H1 (cell line): ENCODE measurements at regions not wholly inside any gene's neighbourhood (a gene's known extent, or its start where the extent isn't known, plus 50 kb on each side); places are given as distances from the start of the nearest gene placed in this dataset.

Experiments
- CTCF ChIA-PET: fragments of 300-600 bp; sonication (Branson Sonifier 250); formaldehyde crosslinking; loops from one replicate; lab custom pipeline; 2021; ENCODE audit not compliant: partially characterized antibody; lab: Charles Lee
- POLR2A ChIA-PET: fragments of 300-600 bp; sonication (Branson Sonifier 250); formaldehyde crosslinking; loops from one replicate; lab custom pipeline; 2021; ENCODE audit warnings: inconsistent platforms; ENCODE audit not compliant: partially characterized antibody; lab: Charles Lee
- DNase-seq, 2 experiments: peaks; one replicate each; pipeline versions ENCODE4 v3.0.0 to v3.0.0-alpha.2; 2010 to 2022; ENCODE audit warnings: low spot score in 2 of 2, low read depth in 1 of 2, mixed read lengths in 1 of 2
- FAIRE-seq: peaks from 2 replicates; lab custom pipeline; 2011; peaks lifted over from hg19 to GRCh38; lab: Jason Lieb, UNC
- H2AFZ ChIP-seq: 2 replicates; pipeline ENCODE4 v1.8.1; 2012; ENCODE audit warnings: low read length, inconsistent platforms
- H2AK5ac ChIP-seq: 2 replicates; pipeline ENCODE4 v1.6.1; 2013; ENCODE audit warnings: low read depth, low read length
- H2BK120ac ChIP-seq: replicated peaks from 2 replicates; pipeline ENCODE3; 2013; ENCODE audit warnings: low read depth, low read length, inconsistent platforms
- H2BK12ac ChIP-seq: 2 replicates; pipeline ENCODE4 v1.6.1; 2013; ENCODE audit warnings: low read depth, low read length
- H2BK15ac ChIP-seq: 2 replicates; pipeline ENCODE4 v1.6.1; 2013; ENCODE audit warnings: low read length
- H2BK20ac ChIP-seq: 2 replicates; pipeline ENCODE4 v1.6.1; 2013; ENCODE audit warnings: low read length
- H2BK5ac ChIP-seq: 2 replicates; pipeline ENCODE4 v1.6.1; 2013; ENCODE audit warnings: low read depth, low read length
- H3K14ac ChIP-seq: 2 replicates; pipeline ENCODE4 v1.6.1; 2013; ENCODE audit warnings: inconsistent platforms; ENCODE audit not compliant: insufficient read length
- H3K18ac ChIP-seq: 2 replicates; pipeline ENCODE4 v1.6.1; 2013; ENCODE audit warnings: low read length; ENCODE audit errors: extremely low read depth
- H3K23ac ChIP-seq: 2 replicates; pipeline ENCODE4 v1.6.1; 2013; ENCODE audit warnings: inconsistent platforms; ENCODE audit not compliant: insufficient read length
- H3K23me2 ChIP-seq: 2 replicates; pipeline ENCODE4 v1.6.1; 2013; ENCODE audit warnings: low read depth, low read length
- H3K27ac ChIP-seq: 2 replicates; pipeline ENCODE4 v1.6.1; 2011; ENCODE audit warnings: low read depth, low read length, inconsistent platforms
- H3K27me3 ChIP-seq, 4 experiments: replicated peaks in 1 of 4; 1 replicate in 1 of 4; 2 replicates in 3 of 4; pipeline versions ENCODE4 v1.6.1 to v1.8.1; 2011 to 2013; ENCODE audit warnings: low read length in 3 of 4, mild to moderate bottlenecking in 3 of 4, inconsistent platforms in 2 of 4, mixed read lengths in 2 of 4, moderate library complexity in 1 of 4; ENCODE audit not compliant: control insufficient read depth in 3 of 4, insufficient read depth in 3 of 4; ENCODE audit errors: extremely low read depth in 1 of 4
- H3K36me3 ChIP-seq, 4 experiments: 2 replicates each; pipeline versions ENCODE4 v1.6.1 to v1.8.1; 2011 to 2013; ENCODE audit warnings: mild to moderate bottlenecking in 4 of 4, low read length in 3 of 4, moderate library complexity in 2 of 4, control low read depth in 1 of 4, inconsistent platforms in 1 of 4; ENCODE audit not compliant: insufficient read depth in 4 of 4, control insufficient read depth in 2 of 4
- H3K4ac ChIP-seq: replicated peaks from 2 replicates; pipeline ENCODE3; 2013; ENCODE audit warnings: low read length, low read depth, mixed read lengths, inconsistent platforms; ENCODE audit not compliant: insufficient read length
- H3K4me1 ChIP-seq, 4 experiments: replicated peaks in 1 of 4; 1 replicate in 1 of 4; 2 replicates in 3 of 4; pipeline versions ENCODE4 v1.6.1 to v1.8.1; 2011 to 2013; ENCODE audit warnings: low read length in 3 of 4, inconsistent platforms in 2 of 4, mixed read lengths in 1 of 4; ENCODE audit not compliant: insufficient read depth in 4 of 4, control insufficient read depth in 3 of 4
- H3K4me2 ChIP-seq, 2 experiments: 2 replicates each; pipeline versions ENCODE4 v1.6.1 to v1.8.1; 2011 to 2013; ENCODE audit warnings: low read depth in 2 of 2, low read length in 2 of 2, control low read depth in 1 of 2, inconsistent platforms in 1 of 2, mild to moderate bottlenecking in 1 of 2; ENCODE audit not compliant: insufficient read depth in 1 of 2
- H3K4me3 ChIP-seq, 4 experiments: fragments of 200-600, 300-600 bp in 1 of 4; sonication (generic), shearing (Covaris generic), sonication (Bioruptor Twin) in 1 of 4; 2 replicates each; pipeline versions ENCODE4 v1.5.1 to v1.8.1; 2011 to 2016; ENCODE audit warnings: low read length in 4 of 4, low read depth in 3 of 4, control low read depth in 2 of 4, inconsistent platforms in 2 of 4, mild to moderate bottlenecking in 2 of 4, mixed read lengths in 1 of 4, moderate library complexity in 1 of 4; ENCODE audit not compliant: insufficient read depth in 2 of 4; ENCODE audit errors: extremely low read depth in 1 of 4
- H3K56ac ChIP-seq: replicated peaks from 2 replicates; pipeline ENCODE3; 2013; ENCODE audit warnings: low read depth, mild to moderate bottlenecking, mixed read lengths, low read length, inconsistent platforms; ENCODE audit not compliant: insufficient read length
- H3K79me1 ChIP-seq: 2 replicates; pipeline ENCODE4 v1.6.1; 2013; ENCODE audit warnings: low read depth, low read length, control low read depth
- H3K79me2 ChIP-seq, 2 experiments: 2 replicates each; pipeline versions ENCODE4 v1.6.1 to v1.8.1; 2012 to 2013; ENCODE audit warnings: low read length in 2 of 2, mild to moderate bottlenecking in 2 of 2, inconsistent platforms in 1 of 2; ENCODE audit not compliant: insufficient read depth in 2 of 2, control insufficient read depth in 1 of 2
- H3K9ac ChIP-seq, 4 experiments: replicated peaks in 1 of 4; 1 replicate in 1 of 4; 2 replicates in 3 of 4; pipeline versions ENCODE4 v1.6.1 to v1.8.1; 2011 to 2013; ENCODE audit warnings: low read depth in 3 of 4, low read length in 3 of 4, control low read depth in 2 of 4, mild to moderate bottlenecking in 2 of 4, moderate library complexity in 2 of 4, inconsistent platforms in 1 of 4; ENCODE audit errors: extremely low read depth in 1 of 4
- H3K9me3 ChIP-seq, 2 experiments: 2 replicates each; pipeline versions ENCODE4 v1.6.1 to v1.8.1; 2012 to 2013; ENCODE audit warnings: mild to moderate bottlenecking in 2 of 2, moderate library complexity in 2 of 2, control low read depth in 1 of 2, inconsistent platforms in 1 of 2, low read depth in 1 of 2, low read length in 1 of 2, mixed read lengths in 1 of 2; ENCODE audit not compliant: insufficient read depth in 2 of 2
- H4K20me1 ChIP-seq, 2 experiments: replicated peaks in 1 of 2; 2 replicates each; pipeline versions ENCODE3 to v1.8.1; 2011 to 2013; ENCODE audit warnings: inconsistent platforms in 2 of 2, low read length in 2 of 2, mild to moderate bottlenecking in 1 of 2; ENCODE audit not compliant: insufficient read depth in 2 of 2, control insufficient read depth in 1 of 2
- H4K5ac ChIP-seq: 2 replicates; pipeline ENCODE4 v1.6.1; 2013; ENCODE audit warnings: low read length, low read depth, mixed read lengths, inconsistent platforms; ENCODE audit not compliant: insufficient read length
- H4K8ac ChIP-seq: 2 replicates; pipeline ENCODE4 v1.8.0; 2013; ENCODE audit warnings: mild to moderate bottlenecking, moderate library complexity, low read length, inconsistent platforms; ENCODE audit not compliant: insufficient read depth; ENCODE audit errors: extremely low read depth
- H4K91ac ChIP-seq: replicated peaks from 2 replicates; pipeline ENCODE3; 2013; ENCODE audit warnings: low read length, mixed read lengths, inconsistent platforms; ENCODE audit not compliant: insufficient read length
- BACH1 ChIP-seq: IDR thresholded peaks from 2 replicates; pipeline ENCODE4 v1.6.1; 2012; ENCODE audit warnings: low read length, improper control_type of control experiment
- BRCA1 ChIP-seq: IDR thresholded peaks from 2 replicates; pipeline ENCODE4 v1.6.1; 2012; ENCODE audit warnings: low read depth, low read length, improper control_type of control experiment
- HDAC6 ChIP-seq: IDR thresholded peaks from one replicate; pipeline ENCODE4 v1.7.1; 2012; ENCODE audit warnings: low read depth, mild to moderate bottlenecking, inconsistent platforms, low read length, moderate library complexity
- KDM4A ChIP-seq: IDR thresholded peaks from one replicate; pipeline ENCODE4 v1.7.1; 2012; ENCODE audit warnings: low read depth, mild to moderate bottlenecking, moderate library complexity, low read length, inconsistent platforms; ENCODE audit not compliant: severe bottlenecking
- RAD21 ChIP-seq, 2 experiments: IDR thresholded peaks in 1 of 2; conservative IDR thresholded peaks in 1 of 2; 2 replicates each; pipeline ENCODE4 v1.6.1; 2011; ENCODE audit warnings: low read depth in 2 of 2, low read length in 2 of 2, improper control_type of control experiment in 1 of 2, inconsistent platforms in 1 of 2, mild to moderate bottlenecking in 1 of 2, moderate library complexity in 1 of 2
- SIX5 ChIP-seq: IDR thresholded peaks from 2 replicates; pipeline ENCODE4 v1.6.1; 2011; ENCODE audit warnings: mild to moderate bottlenecking, low read depth, low read length
- SRF ChIP-seq: IDR thresholded peaks from 2 replicates; pipeline ENCODE4 v1.6.1; 2011; ENCODE audit warnings: mild to moderate bottlenecking, low read depth, low read length, moderate library complexity
- TBP ChIP-seq: IDR thresholded peaks from 2 replicates; pipeline ENCODE4 v1.6.1; 2011; ENCODE audit warnings: low read depth, low read length, improper control_type of control experiment
- TEAD4 ChIP-seq: IDR thresholded peaks from 2 replicates; pipeline ENCODE4 v1.6.1; 2012; ENCODE audit warnings: low read depth, low read length, inconsistent platforms, mixed read lengths
- USF2 ChIP-seq: IDR thresholded peaks from 2 replicates; pipeline ENCODE4 v1.6.1; 2011; ENCODE audit warnings: low read length, improper control_type of control experiment
- WGBS, 2 experiments: shearing (Covaris generic) in 1 of 2; methylation state at CpG; one replicate each; pipeline versions ENCODE4 v1.1.6 to v1.1.7; 2013 to 2015; ENCODE audit warnings: low lambda C conversion rate in 2 of 2, mixed read lengths in 2 of 2, inconsistent platforms in 1 of 2, low coverage in 1 of 2, missing lambda C conversion rate in 1 of 2; ENCODE audit not compliant: insufficient replicate concordance in 2 of 2, insufficient coverage in 1 of 2, insufficient read length in 1 of 2; ENCODE audit errors: extremely low coverage in 1 of 2, missing lambda C conversion rate in 1 of 2; 5-methylcytosine and 5-hydroxymethylcytosine counted together
- TF ChIP-seq, protein P1 (sequence below): IDR thresholded peaks from 2 replicates; pipeline ENCODE4 v1.6.1; 2012; ENCODE audit warnings: inconsistent platforms

DNA sequence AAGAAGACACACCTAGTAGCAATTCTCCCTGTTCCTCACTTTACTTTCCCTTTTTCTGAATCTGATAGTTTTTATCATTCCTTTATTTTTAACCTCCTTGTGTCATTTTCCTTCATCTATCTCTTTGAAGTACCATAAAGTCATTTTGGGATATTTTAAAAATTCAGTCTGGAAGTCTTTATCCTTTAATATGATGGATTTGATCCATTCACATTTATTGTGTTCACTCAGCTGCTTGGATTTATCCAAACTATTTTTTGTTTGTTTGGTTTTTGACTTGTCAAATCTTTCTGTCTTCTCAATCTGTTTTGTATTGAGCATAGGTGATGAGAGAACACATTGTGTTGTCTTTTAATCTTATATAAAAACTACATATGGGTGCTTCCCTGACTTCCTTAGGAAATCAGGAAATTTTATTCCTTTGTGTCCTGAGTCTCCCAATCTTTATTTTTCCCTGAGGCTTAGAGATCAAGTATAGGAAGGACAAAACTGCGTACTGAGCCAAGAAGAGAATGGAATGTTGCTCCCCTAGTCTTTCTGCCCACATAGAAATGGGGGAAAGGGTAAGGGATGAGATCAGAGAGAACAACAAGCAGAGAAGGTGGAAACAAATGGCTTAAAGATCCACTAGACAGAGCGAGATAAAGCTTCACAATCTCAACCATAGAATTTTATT, 132.7 kb upstream of the HABP2 start:
- no peak overlapping the region for H2BK12ac ChIP-seq
- peaks cover 2 to 3% of the 10 kb centered on the region in 2 experiments; a peak in 1 of 4 replicates for H3K9me3 ChIP-seq

More for the DNA sequence above, 132.7 kb upstream of the HABP2 start:
- Histone ChIP-seq H3K4me3 (no peak overlapping the region), H3K79me1 (no peaks in the 10 kb centered on the region), H3K23me2 (no peaks in the 10 kb centered on the region), H2BK5ac (no peak overlapping the region), H4K20me1 (no peaks in the 10 kb centered on the region), H3K4me1 (no peaks in the 10 kb centered on the region), H4K5ac (no peak overlapping the region), H2BK120ac (no peak overlapping the region), H3K18ac (no peak overlapping the region), H3K14ac (no peak overlapping the region), H3K9ac (no peak overlapping the region), H3K27me3 (no peaks in the 10 kb centered on the region), H3K79me2 (no peaks in the 10 kb centered on the region), H2BK15ac (no peak overlapping the region), H3K56ac (no peak overlapping the region), H3K36me3 (no peaks in the 10 kb centered on the region), H2AK5ac (no peak overlapping the region), H3K4ac (no peak overlapping the region), H4K8ac (no peak overlapping the region), H3K27ac (no peak overlapping the region), H4K91ac (no peak overlapping the region), H2BK20ac (no peak overlapping the region), H3K23ac (no peak overlapping the region), H2AFZ (no peak overlapping the region), H3K4me2 (no peak overlapping the region)
- DNase-seq (no peak), FAIRE-seq (no peak)
- POLR2A ChIA-PET: no interaction called here
- CTCF ChIA-PET: interaction anchor here (0.9 to 1.2 kb wide), 3 partner anchors 17 to 99 kb away, joined by 3 to 4 read pairs (median 4); no protein-coding TSS in a partner anchor
- 84% methylated on average over 2 of the region's 2 CpGs; no CpG with 5 or more reads in 1 of the 2 experiments for WGBS, 2 experiments
- TF ChIP-seq USF2: no peak
- no peak for TF ChIP-seq TBP
- no peak for TF ChIP-seq TEAD4
- TF ChIP-seq BACH1: no peak
- no peak for TF ChIP-seq SRF
- TF ChIP-seq HDAC6: no peak
- TF ChIP-seq KDM4A: no peak
- TF ChIP-seq SIX5: no peak
- TF ChIP-seq BRCA1: no peak
- no peak for TF ChIP-seq RAD21 (IDR thresholded peaks at IDR 0.05 in 1 of 2, conservative IDR thresholded peaks at IDR 0.05 in 1 of 2; ENCODE audit: low read depth in 2 of 2, low read length in 2 of 2)
- TF ChIP-seq, protein P1, sequence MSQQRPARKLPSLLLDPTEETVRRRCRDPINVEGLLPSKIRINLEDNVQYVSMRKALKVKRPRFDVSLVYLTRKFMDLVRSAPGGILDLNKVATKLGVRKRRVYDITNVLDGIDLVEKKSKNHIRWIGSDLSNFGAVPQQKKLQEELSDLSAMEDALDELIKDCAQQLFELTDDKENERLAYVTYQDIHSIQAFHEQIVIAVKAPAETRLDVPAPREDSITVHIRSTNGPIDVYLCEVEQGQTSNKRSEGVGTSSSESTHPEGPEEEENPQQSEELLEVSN: no peak
